ENCODE measurements at regions not wholly inside any gene's neighbourhood (a gene's known extent, or its start where the extent isn't known, plus 50 kb on each side); places are given as distances from the start of the nearest gene placed in this dataset.

DNA sequence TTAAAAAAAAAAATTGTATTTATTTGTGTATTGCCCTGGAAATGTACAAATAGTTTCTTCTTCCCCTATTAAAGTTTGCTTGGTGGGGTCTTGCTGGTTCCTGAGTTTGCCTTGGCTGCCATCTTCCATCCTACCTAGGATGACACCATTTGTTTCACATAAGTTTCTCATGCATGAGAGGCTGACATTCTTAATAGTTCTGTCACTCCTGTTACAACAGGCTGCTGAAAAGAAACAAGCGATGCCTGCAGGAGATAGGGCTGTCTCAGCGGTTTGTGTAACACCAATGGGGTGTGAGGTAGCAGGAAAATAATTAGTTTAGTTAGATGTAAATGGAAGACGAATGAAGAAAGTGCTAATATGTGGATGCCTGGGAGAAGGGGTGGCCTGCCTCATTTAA lies 1000.9 kb upstream of the RBFOX1 start:
- Histone ChIP-seq H3K4me3 (no peak overlapping the region), H3K36me3 (ENCODE audit: low read depth, missing control alignments) (no peaks in the 10 kb centered on the region), H3K27ac (no peak overlapping the region), H3K9me3 (no peaks in the 10 kb centered on the region), H3K27me3 (no peaks in the 10 kb centered on the region), H3K4me1 (no peaks in the 10 kb centered on the region)
- 56 to 64% methylated on average over 3 of the region's 3 CpGs for WGBS, 2 donors
- intact Hi-C loops (cut with DNase I; ENCODE audit: low total_unique reads) = no loop called here
- TF ChIP-seq POLR2A (IDR thresholded peaks at IDR 0.05) (no peak), CTCF (IDR thresholded peaks at IDR 0.05) (no peak)
- no peak for DNase-seq

DNA sequence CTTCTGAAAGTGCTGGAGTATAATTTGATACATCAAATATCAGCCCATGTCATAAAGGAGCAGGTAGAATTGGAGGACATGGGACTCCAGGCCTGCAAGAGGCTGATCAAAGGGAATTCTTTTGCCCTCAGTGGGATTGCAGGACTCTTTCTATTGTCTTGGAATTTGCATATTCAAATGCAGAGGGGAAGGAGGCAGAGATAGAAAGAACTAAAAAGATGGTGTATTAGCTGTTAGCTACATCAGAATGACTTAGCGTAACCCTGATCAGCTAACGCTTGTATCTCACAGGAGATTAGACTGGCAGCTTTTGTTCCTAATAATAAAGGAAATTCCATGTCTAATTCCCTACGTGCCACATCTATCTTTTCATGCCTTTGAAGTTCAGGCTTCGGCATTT lies 1014.7 kb upstream of the RBFOX1 start:
- H3K9me3 ChIP-seq = no peaks in the 10 kb centered on the region
- H3K4me1 ChIP-seq = no peaks in the 10 kb centered on the region
- no peak overlapping the region for H3K27ac ChIP-seq
- DNase-seq = no peak
- no peak overlapping the region for H3K4me3 ChIP-seq
- H3K36me3 ChIP-seq (ENCODE audit: low read depth, missing control alignments) = no peaks in the 10 kb centered on the region
- intact Hi-C loops (cut with DNase I; ENCODE audit: low total_unique reads) = no loop called here
- WGBS, 2 donors = 34 to 57% methylated on average over 4 of the region's 4 CpGs
- H3K27me3 ChIP-seq = no peaks in the 10 kb centered on the region
- TF ChIP-seq POLR2A (IDR thresholded peaks at IDR 0.05) (no peak), CTCF (IDR thresholded peaks at IDR 0.05) (no peak)

GRCh38 chr16:6309271-6309670 lies 1023.4 kb upstream of the RBFOX1 start:
- no peak overlapping the region for H3K4me3 ChIP-seq

GRCh38 chr16:6308176-6308575 lies 1024.5 kb upstream of the RBFOX1 start:
- intact Hi-C loops (cut with DNase I; ENCODE audit: low total_unique reads) = no loop called here
- TF ChIP-seq POLR2A (IDR thresholded peaks at IDR 0.05) = no peak
- Histone ChIP-seq H3K27me3 (no peaks in the 10 kb centered on the region), H3K36me3 (ENCODE audit: low read depth, missing control alignments) (no peaks in the 10 kb centered on the region), H3K9me3 (no peaks in the 10 kb centered on the region), H3K4me1 (no peaks in the 10 kb centered on the region), H3K27ac (no peak overlapping the region), H3K4me3 (no peak overlapping the region)
- DNase-seq = no peak
- 60 to 83% methylated on average over 2 of the region's 2 CpGs for WGBS, 2 donors

More at GRCh38 chr16:6309271-6309670, 1023.4 kb upstream of the RBFOX1 start:
- no peaks in the 10 kb centered on the region for H3K27me3 ChIP-seq
- H3K9me3 ChIP-seq = no peaks in the 10 kb centered on the region
- no peak for TF ChIP-seq CTCF (IDR thresholded peaks at IDR 0.05)
- TF ChIP-seq POLR2A (IDR thresholded peaks at IDR 0.05) = no peak
- DNase-seq = no peak
- no peaks in the 10 kb centered on the region for H3K36me3 ChIP-seq (ENCODE audit: low read depth, missing control alignments)
- intact Hi-C loops (cut with DNase I; ENCODE audit: low total_unique reads) = no loop called here
- 61 to 74% methylated on average over 8 of the region's 8 CpGs for WGBS, 2 donors
- no peaks in the 10 kb centered on the region for H3K4me1 ChIP-seq
- H3K27ac ChIP-seq = no peak overlapping the region

- TF ChIP-seq CTCF (IDR thresholded peaks at IDR 0.05) = no peak
- no peak for TF ChIP-seq POLR2A (IDR thresholded peaks at IDR 0.05)
- Histone ChIP-seq H3K9me3 (no peaks in the 10 kb centered on the region), H3K36me3 (ENCODE audit: low read depth, missing control alignments) (no peaks in the 10 kb centered on the region), H3K4me1 (no peaks in the 10 kb centered on the region), H3K27me3 (no peaks in the 10 kb centered on the region), H3K4me3 (no peak overlapping the region), H3K27ac (no peak overlapping the region)
- 87 to 88% methylated on average over 4 of the region's 4 CpGs for WGBS, 2 donors
- no peak for DNase-seq
- intact Hi-C loops (cut with DNase I; ENCODE audit: low total_unique reads) = no loop called here
Observed at GRCh38 chr16:6300523-6300922, 1032.1 kb upstream of the RBFOX1 start.
